ENCODE measurements at regions not wholly inside any gene's neighbourhood (a gene's known extent, or its start where the extent isn't known, plus 50 kb on each side); places are given as distances from the start of the nearest gene placed in this dataset.

GRCh38 chr20:10802236-10802635 is 128.4 kb upstream of the JAG1 start:
- no peak for TF ChIP-seq POLR2A (IDR thresholded peaks at IDR 0.05; ENCODE audit: low read length)
- no peak for TF ChIP-seq GATA1 (IDR thresholded peaks at IDR 0.05; ENCODE audit: low read depth, low read length)
- DNase-seq = no peak

- TF ChIP-seq GATA1 (IDR thresholded peaks at IDR 0.05; ENCODE audit: low read depth, low read length) (no peak), POLR2A (IDR thresholded peaks at IDR 0.05; ENCODE audit: low read length) (no peak)
- no peak for DNase-seq
Measured at GRCh38 chr20:10805764-10806163, 132.0 kb upstream of the JAG1 start.

- DNase-seq = no peak
- TF ChIP-seq GATA1 (IDR thresholded peaks at IDR 0.05; ENCODE audit: low read depth, low read length) (no peak), POLR2A (IDR thresholded peaks at IDR 0.05; ENCODE audit: low read length) (no peak)
Measured at GRCh38 chr20:10806539-10806938, 132.7 kb upstream of the JAG1 start.

GRCh38 chr20:10807013-10807412 is 133.2 kb upstream of the JAG1 start:
- TF ChIP-seq GATA1 (IDR thresholded peaks at IDR 0.05; ENCODE audit: low read depth, low read length) (no peak), POLR2A (IDR thresholded peaks at IDR 0.05; ENCODE audit: low read length) (no peak)
- no peak for DNase-seq

GRCh38 chr20:10812759-10813327 is 139.0 kb upstream of the JAG1 start:
- TF ChIP-seq POLR2A (IDR thresholded peaks at IDR 0.05; ENCODE audit: low read length) = no peak
- DNase-seq = no peak

GRCh38 chr20:10823585-10823984 is 149.8 kb upstream of the JAG1 start:
- no peak for TF ChIP-seq GATA1 (IDR thresholded peaks at IDR 0.05; ENCODE audit: low read depth, low read length)
- no peak for TF ChIP-seq POLR2A (IDR thresholded peaks at IDR 0.05; ENCODE audit: low read length)
- no peak for DNase-seq

- DNase-seq = no peak
- no peak for TF ChIP-seq GATA1 (IDR thresholded peaks at IDR 0.05; ENCODE audit: low read depth, low read length)
- TF ChIP-seq POLR2A (IDR thresholded peaks at IDR 0.05; ENCODE audit: low read length) = no peak
Measured at GRCh38 chr20:10824750-10825500, 151.1 kb upstream of the JAG1 start.

- TF ChIP-seq POLR2A (IDR thresholded peaks at IDR 0.05; ENCODE audit: low read length) = no peak
- no peak for TF ChIP-seq GATA1 (IDR thresholded peaks at IDR 0.05; ENCODE audit: low read depth, low read length)
- DNase-seq = no peak
Measured at GRCh38 chr20:10826111-10826510, 152.3 kb upstream of the JAG1 start.

GRCh38 chr20:10828180-10828579 is 154.4 kb upstream of the JAG1 start:
- TF ChIP-seq POLR2A (IDR thresholded peaks at IDR 0.05; ENCODE audit: low read length) (no peak), GATA1 (IDR thresholded peaks at IDR 0.05; ENCODE audit: low read depth, low read length) (no peak)
- no peak for DNase-seq

GRCh38 chr20:10832141-10832540 is 158.3 kb upstream of the JAG1 start:
- no peak for TF ChIP-seq POLR2A (IDR thresholded peaks at IDR 0.05; ENCODE audit: low read length)
- no peak for TF ChIP-seq GATA1 (IDR thresholded peaks at IDR 0.05; ENCODE audit: low read depth, low read length)
- no peak for DNase-seq

GRCh38 chr20:10837901-10838300 is 164.1 kb upstream of the JAG1 start:
- no peak for DNase-seq
- TF ChIP-seq POLR2A (IDR thresholded peaks at IDR 0.05; ENCODE audit: low read length) (no peak), GATA1 (IDR thresholded peaks at IDR 0.05; ENCODE audit: low read depth, low read length) (no peak)

- no peak for DNase-seq
- TF ChIP-seq GATA1 (IDR thresholded peaks at IDR 0.05; ENCODE audit: low read depth, low read length) (no peak), POLR2A (IDR thresholded peaks at IDR 0.05; ENCODE audit: low read length) (no peak)
Measured at GRCh38 chr20:10842116-10842515, 168.3 kb upstream of the JAG1 start.

- no peak for DNase-seq
- TF ChIP-seq POLR2A (IDR thresholded peaks at IDR 0.05; ENCODE audit: low read length) = no peak
- TF ChIP-seq GATA1 (IDR thresholded peaks at IDR 0.05; ENCODE audit: low read depth, low read length) = no peak
Measured at GRCh38 chr20:10843146-10843711, 169.4 kb upstream of the JAG1 start.

- no peak for DNase-seq
- no peak for TF ChIP-seq POLR2A (IDR thresholded peaks at IDR 0.05; ENCODE audit: low read length)
- no peak for TF ChIP-seq GATA1 (IDR thresholded peaks at IDR 0.05; ENCODE audit: low read depth, low read length)
Measured at GRCh38 chr20:10846766-10847165, 173.0 kb upstream of the JAG1 start.

- no peak for DNase-seq
- TF ChIP-seq GATA1 (IDR thresholded peaks at IDR 0.05; ENCODE audit: low read depth, low read length) = no peak
- TF ChIP-seq POLR2A (IDR thresholded peaks at IDR 0.05; ENCODE audit: low read length) = no peak
Measured at GRCh38 chr20:10848810-10849370, 175.1 kb upstream of the JAG1 start.
